GM10248 (cell line): ENCODE measurements at regions not wholly inside any gene's neighbourhood (a gene's known extent, or its start where the extent isn't known, plus 50 kb on each side); places are given as distances from the start of the nearest gene placed in this dataset.

ENCODE experiments used
- CTCF ChIA-PET: fragments of 300-600 bp; sonication (Branson Sonifier 250); formaldehyde crosslinking; extraction: SDS; loops from one replicate; lab custom pipeline; 2021; ENCODE audit warnings: antibody characterized with exemption; lab: Yijun Ruan, JAX
- POLR2A ChIA-PET: fragments of 350-650 bp; sonication (Branson Sonifier 250); formaldehyde crosslinking; extraction: SDS; loops from one replicate; lab custom pipeline; 2020; ENCODE audit warnings: antibody characterized with exemption; lab: Yijun Ruan, JAX
- DNase-seq: peaks from one replicate; pipeline ENCODE4 v3.0.0; 2012; ENCODE audit errors: extremely low spot score
- CTCF ChIP-seq: IDR thresholded peaks from 2 replicates; pipeline ENCODE4 v1.5.1; 2012; ENCODE audit warnings: mild to moderate bottlenecking, low read depth; ENCODE audit errors: extremely low read depth, missing control alignments, control extremely low read depth

GRCh38 chr6:99119109-99120031, 171.6 kb upstream of the FBXL4 start:
- ChIA-PET CTCF (interaction anchor here (0.6 to 2.0 kb wide), 35 partner anchors 9 to 1626 kb away, joined by 3 to 24 read pairs (median 4); no protein-coding TSS in a partner anchor), POLR2A (no interaction called here)
- peak; percentile 35 for DNase-seq
- TF ChIP-seq CTCF = peak; percentile 60

- CTCF ChIA-PET = no interaction called here
- POLR2A ChIA-PET = no interaction called here
- DNase-seq = no peak
- no peak for TF ChIP-seq CTCF
These were observed 167.1 kb upstream of the FBXL4 start for GRCh38 chr6:99114769-99115406.

- no peak for DNase-seq
- TF ChIP-seq CTCF = no peak
- ChIA-PET POLR2A (no interaction called here), CTCF (interaction anchor here (1.6 to 3.2 kb wide), 2 partner anchors 8 to 16 kb away, joined by 4 to 24 read pairs; no protein-coding TSS in a partner anchor)
These were observed 163.8 kb upstream of the FBXL4 start for GRCh38 chr6:99111590-99111989.

GRCh38 chr6:99110029-99110428, 162.3 kb upstream of the FBXL4 start:
- ChIA-PET POLR2A (no interaction called here), CTCF (interaction anchor here (0.9 to 3.2 kb wide), 5 partner anchors 10 to 42 kb away, joined by 3 to 24 read pairs (median 3); no protein-coding TSS in a partner anchor)
- no peak for DNase-seq
- no peak for TF ChIP-seq CTCF

- no peak for TF ChIP-seq CTCF
- no peak for DNase-seq
- ChIA-PET CTCF (interaction anchor here (1.1 to 1.7 kb wide), 4 partner anchors 9 to 137 kb away, joined by 3 to 9 read pairs (median 4); no protein-coding TSS in a partner anchor), POLR2A (no interaction called here)
These were observed 156.5 kb upstream of the FBXL4 start for GRCh38 chr6:99104218-99104617.

- TF ChIP-seq CTCF = no peak
- CTCF ChIA-PET = interaction anchor here (1.5 kb wide), 1 partner anchor 21 kb away, joined by 3 read pairs; no protein-coding TSS in a partner anchor
- DNase-seq = no peak
- POLR2A ChIA-PET = no interaction called here
These were observed 151.5 kb upstream of the FBXL4 start for GRCh38 chr6:99099243-99099642.
